ENCODE measurements at regions not wholly inside any gene's neighbourhood (a gene's known extent, or its start where the extent isn't known, plus 50 kb on each side); places are given as distances from the start of the nearest gene placed in this dataset.

GRCh38 chr4:138599965-138600364 lies 357.8 kb upstream of the SLC7A11 start:
- TF ChIP-seq POLR2AphosphoS5 (IDR thresholded peaks at IDR 0.05; ENCODE audit: low read depth, low read length) (no peak), SPI1 (IDR thresholded peaks at IDR 0.05; ENCODE audit: low read depth, low read length) (no peak), POLR2A (IDR thresholded peaks at IDR 0.05; ENCODE audit: low read depth, low read length) (no peak), POU2F2 (IDR thresholded peaks at IDR 0.05; ENCODE audit: low read depth, low read length) (no peak), TAF1 (IDR thresholded peaks at IDR 0.05; ENCODE audit: low read depth, low read length) (no peak)

Measured in GM12891 (cell line).